ENCODE measurements at regions not wholly inside any gene's neighbourhood (a gene's known extent, or its start where the extent isn't known, plus 50 kb on each side); places are given as distances from the start of the nearest gene placed in this dataset.

GRCh38 chr12:92539110-92539749 is 163.6 kb upstream of the PLEKHG7 start:
- ATAC-seq (peak; percentile 33 to 88 (median 54)), DNase-seq (no peak)
- Histone ChIP-seq H3K27me3 (no peaks in the 10 kb centered on the region), H3K4me3 (no peak overlapping the region), H3K4me1 (peaks cover 0 to 15% (median 6%) of the 10 kb centered on the region in 4 donors), H3K36me3 (no peaks in the 10 kb centered on the region), H3K27ac (peak overlapping the region in 1 of 3 donors; percentile 69), H3K9me3 (no peaks in the 10 kb centered on the region)
- 35% methylated on average over 5 of the region's 5 CpGs for WGBS (ENCODE audit: insufficient coverage, low coverage, low lambda C conversion rate, missing lambda C conversion rate)
- peak; percentile 19 for TF ChIP-seq POLR2A (IDR thresholded peaks at IDR 0.05)
- no peak for TF ChIP-seq CTCF (IDR thresholded peaks at IDR 0.05)
- intact Hi-C loops (cut with DNase I), result no loop called here

- Histone ChIP-seq H3K4me1 (no peaks in the 10 kb centered on the region), H3K27ac (no peak overlapping the region), H3K27me3 (no peaks in the 10 kb centered on the region), H3K4me3 (no peak overlapping the region), H3K9me3 (no peaks in the 10 kb centered on the region), H3K36me3 (no peaks in the 10 kb centered on the region)
- DNase-seq (no peak), ATAC-seq (no peak)
- no peak for TF ChIP-seq CTCF (IDR thresholded peaks at IDR 0.05)
- TF ChIP-seq POLR2A (IDR thresholded peaks at IDR 0.05), result no peak
- WGBS (ENCODE audit: insufficient coverage, low coverage, low lambda C conversion rate, missing lambda C conversion rate), result no CpG with 5 or more reads among the region's 3 CpGs
- intact Hi-C loops (cut with DNase I), result no loop called here
Observed at GRCh38 chr12:92537290-92537960, 165.4 kb upstream of the PLEKHG7 start.

- H3K4me1 ChIP-seq, result no peaks in the 10 kb centered on the region
- TF ChIP-seq CTCF (IDR thresholded peaks at IDR 0.05) (no peak), POLR2A (IDR thresholded peaks at IDR 0.05) (no peak)
- H3K36me3 ChIP-seq, result no peaks in the 10 kb centered on the region
- H3K9me3 ChIP-seq, result no peaks in the 10 kb centered on the region
- H3K27ac ChIP-seq, result no peak overlapping the region
- DNase-seq (no peak), ATAC-seq (no peak)
- WGBS (ENCODE audit: insufficient coverage, low coverage, low lambda C conversion rate, missing lambda C conversion rate), result 94% methylated on average over 3 of the region's 3 CpGs
- no peak overlapping the region for H3K4me3 ChIP-seq
- intact Hi-C loops (cut with DNase I), result no loop called here
- H3K27me3 ChIP-seq, result no peaks in the 10 kb centered on the region
Observed at GRCh38 chr12:92535961-92536360, 166.8 kb upstream of the PLEKHG7 start.

GRCh38 chr12:92533280-92533890 is 169.4 kb upstream of the PLEKHG7 start:
- Histone ChIP-seq H3K27ac (no peak overlapping the region), H3K27me3 (no peaks in the 10 kb centered on the region), H3K9me3 (no peaks in the 10 kb centered on the region), H3K36me3 (no peaks in the 10 kb centered on the region), H3K4me3 (no peak overlapping the region), H3K4me1 (no peaks in the 10 kb centered on the region)
- DNase-seq (no peak), ATAC-seq (no peak)
- TF ChIP-seq CTCF (IDR thresholded peaks at IDR 0.05) (no peak), POLR2A (IDR thresholded peaks at IDR 0.05) (no peak)
- 89% methylated on average over 5 of the region's 8 CpGs for WGBS (ENCODE audit: insufficient coverage, low coverage, low lambda C conversion rate, missing lambda C conversion rate)
- intact Hi-C loops (cut with DNase I), result no loop called here
